ENCODE measurements at regions not wholly inside any gene's neighbourhood (a gene's known extent, or its start where the extent isn't known, plus 50 kb on each side); places are given as distances from the start of the nearest gene placed in this dataset.

GRCh38 chr11:134949121-134950090 is 537.4 kb upstream of the B3GAT1 start:
- no peak for TF ChIP-seq CTCF (conservative IDR thresholded peaks at IDR 0.05)
- H3K36me3 Mint-ChIP-seq = no peaks in the 10 kb centered on the region
- no peak for DNase-seq (ENCODE audit: extremely low spot score, unreplicated experiment)
- peaks cover 7% of the 10 kb centered on the region for H3K27me3 Mint-ChIP-seq
- no peaks in the 10 kb centered on the region for H3K9me3 Mint-ChIP-seq
- H3K4me1 Mint-ChIP-seq (ENCODE audit: unreplicated experiment) = peaks cover 6% of the 10 kb centered on the region
- no peak overlapping the region for H3K4me3 Mint-ChIP-seq
- no peak overlapping the region for H3K27ac Mint-ChIP-seq

- no peak overlapping the region for H3K27ac Mint-ChIP-seq
- no peak for DNase-seq (ENCODE audit: extremely low spot score, unreplicated experiment)
- H3K36me3 Mint-ChIP-seq = no peaks in the 10 kb centered on the region
- H3K27me3 Mint-ChIP-seq = peaks cover 4% of the 10 kb centered on the region
- H3K4me1 Mint-ChIP-seq (ENCODE audit: unreplicated experiment) = peaks cover 6% of the 10 kb centered on the region
- no peaks in the 10 kb centered on the region for H3K9me3 Mint-ChIP-seq
- no peak for TF ChIP-seq CTCF (conservative IDR thresholded peaks at IDR 0.05)
- H3K4me3 Mint-ChIP-seq = no peak overlapping the region
Observed at GRCh38 chr11:134947556-134947955, 535.5 kb upstream of the B3GAT1 start.

GRCh38 chr11:134945993-134946392 is 534.0 kb upstream of the B3GAT1 start:
- TF ChIP-seq CTCF (conservative IDR thresholded peaks at IDR 0.05) = no peak
- H3K4me3 Mint-ChIP-seq = no peak overlapping the region
- H3K9me3 Mint-ChIP-seq = no peaks in the 10 kb centered on the region
- no peak for DNase-seq (ENCODE audit: extremely low spot score, unreplicated experiment)
- no peaks in the 10 kb centered on the region for H3K36me3 Mint-ChIP-seq
- H3K27me3 Mint-ChIP-seq = peaks cover 4% of the 10 kb centered on the region
- H3K4me1 Mint-ChIP-seq (ENCODE audit: unreplicated experiment) = no peaks in the 10 kb centered on the region
- H3K27ac Mint-ChIP-seq = no peak overlapping the region

- Mint-ChIP-seq H3K4me1 (ENCODE audit: unreplicated experiment) (no peaks in the 10 kb centered on the region), H3K36me3 (no peaks in the 10 kb centered on the region), H3K27ac (no peak overlapping the region)
Observed at GRCh38 chr11:134944986-134945385, 532.9 kb upstream of the B3GAT1 start.

GRCh38 chr11:134944131-134944530 is 532.1 kb upstream of the B3GAT1 start:
- Mint-ChIP-seq H3K27ac (no peak overlapping the region), H3K9me3 (no peaks in the 10 kb centered on the region), H3K4me1 (ENCODE audit: unreplicated experiment) (peaks cover 1% of the 10 kb centered on the region), H3K4me3 (no peak overlapping the region), H3K27me3 (peaks cover 4% of the 10 kb centered on the region), H3K36me3 (no peaks in the 10 kb centered on the region)
- TF ChIP-seq CTCF (conservative IDR thresholded peaks at IDR 0.05) = no peak
- no peak for DNase-seq (ENCODE audit: extremely low spot score, unreplicated experiment)

More at GRCh38 chr11:134944986-134945385, 532.9 kb upstream of the B3GAT1 start:
- peaks cover 4% of the 10 kb centered on the region for H3K27me3 Mint-ChIP-seq
- no peak for DNase-seq (ENCODE audit: extremely low spot score, unreplicated experiment)
- TF ChIP-seq CTCF (conservative IDR thresholded peaks at IDR 0.05) = no peak
- H3K4me3 Mint-ChIP-seq = no peak overlapping the region
- H3K9me3 Mint-ChIP-seq = no peaks in the 10 kb centered on the region

Data from type B pancreatic cell (in vitro differentiated cells).